ENCODE measurements at regions not wholly inside any gene's neighbourhood (a gene's known extent, or its start where the extent isn't known, plus 50 kb on each side); places are given as distances from the start of the nearest gene placed in this dataset.

DNA sequence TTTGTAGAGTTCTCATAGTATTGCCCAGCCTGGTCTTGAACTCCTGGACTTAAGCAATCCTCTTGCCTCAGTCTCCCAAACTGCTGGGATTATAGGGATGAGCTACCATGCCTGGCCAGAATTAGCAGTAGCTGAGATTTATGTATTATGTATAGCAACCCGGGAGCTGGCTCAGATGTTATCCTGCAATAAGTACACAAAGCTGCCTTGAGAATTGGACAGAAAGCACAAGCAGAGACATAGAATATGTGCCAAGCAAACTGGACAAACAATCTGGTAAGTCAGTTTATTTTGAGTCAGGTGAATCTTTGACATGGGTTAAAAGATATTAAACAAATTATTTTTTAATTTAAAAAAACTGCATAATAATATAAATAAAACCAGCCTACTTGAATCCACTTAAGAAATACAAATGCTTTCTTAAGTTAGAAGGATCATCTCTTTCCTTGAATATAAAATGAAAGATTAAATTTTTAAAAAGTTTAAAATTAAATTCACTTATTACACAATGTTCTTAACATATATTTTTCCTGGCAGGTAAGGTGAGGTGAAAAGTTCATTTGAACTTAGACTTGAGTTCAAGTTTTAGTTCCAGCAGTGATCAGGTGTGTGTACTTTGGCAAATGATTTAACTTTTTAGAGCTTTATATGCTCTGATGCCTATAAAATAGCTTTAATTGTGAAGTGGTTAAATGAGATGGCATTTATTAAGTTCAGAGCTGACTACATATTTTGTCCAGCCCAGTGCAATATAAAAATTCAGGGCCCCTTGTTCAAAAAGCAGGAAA is 87.8 kb upstream of the ACSL1 start:
- no peak for TF ChIP-seq ISL1 (CRISPR knock-in tag; IDR thresholded peaks at IDR 0.05)
- TF ChIP-seq ZNF565 (CRISPR knock-in tag; conservative IDR thresholded peaks at IDR 0.05; ENCODE audit: low read depth), result no peak
- TF ChIP-seq PATZ1 (CRISPR knock-in tag; IDR thresholded peaks at IDR 0.05; ENCODE audit: borderline replicate concordance), result no peak
- no peak for TF ChIP-seq ESRRG (CRISPR knock-in tag; IDR thresholded peaks at IDR 0.05)

All from SK-N-SH treated with all-trans-retinoic acid at 6 μM for 48 hours (cell line).